ENCODE measurements at regions not wholly inside any gene's neighbourhood (a gene's known extent, or its start where the extent isn't known, plus 50 kb on each side); places are given as distances from the start of the nearest gene placed in this dataset.
A peak's percentile ranks its signal among the peaks of the same experiment; 100 is the strongest.

- DNase-seq (ENCODE audit: low read depth), result no peak
- TF ChIP-seq CTCF (IDR thresholded peaks at IDR 0.05; ENCODE audit: insufficient read depth, low read depth, low read length, missing control alignments), result no peak
- no peak overlapping the region for H3K4me3 ChIP-seq (ENCODE audit: low read length)
These were observed 492.5 kb downstream of the AGTPBP1 start for GRCh38 chr9:85249313-85249621.

GRCh38 chr9:85248514-85249312 is 493.0 kb downstream of the AGTPBP1 start:
- TF ChIP-seq CTCF (IDR thresholded peaks at IDR 0.05; ENCODE audit: insufficient read depth, low read depth, low read length, missing control alignments), result peak; percentile 9
- H3K4me3 ChIP-seq (ENCODE audit: low read length), result no peak overlapping the region
- DNase-seq (ENCODE audit: low read depth), result peak; percentile 67

GRCh38 chr9:85246541-85246940 is 495.2 kb downstream of the AGTPBP1 start:
- no peak overlapping the region for H3K4me3 ChIP-seq (ENCODE audit: low read length)
- no peak for DNase-seq (ENCODE audit: low read depth)
- TF ChIP-seq CTCF (IDR thresholded peaks at IDR 0.05; ENCODE audit: insufficient read depth, low read depth, low read length, missing control alignments), result no peak

- H3K4me3 ChIP-seq (ENCODE audit: low read length), result no peak overlapping the region
- no peak for DNase-seq (ENCODE audit: low read depth)
- no peak for TF ChIP-seq CTCF (IDR thresholded peaks at IDR 0.05; ENCODE audit: insufficient read depth, low read depth, low read length, missing control alignments)
These were observed 496.9 kb downstream of the AGTPBP1 start for GRCh38 chr9:85244856-85245255.

GRCh38 chr9:85243977-85244376 is 497.8 kb downstream of the AGTPBP1 start:
- no peak overlapping the region for H3K4me3 ChIP-seq (ENCODE audit: low read length)
- DNase-seq (ENCODE audit: low read depth), result no peak

GRCh38 chr9:85237478-85237877 is 504.3 kb downstream of the AGTPBP1 start:
- no peak overlapping the region for H3K4me3 ChIP-seq (ENCODE audit: low read length)
- no peak for TF ChIP-seq CTCF (IDR thresholded peaks at IDR 0.05; ENCODE audit: insufficient read depth, low read depth, low read length, missing control alignments)
- DNase-seq (ENCODE audit: low read depth), result no peak

More at GRCh38 chr9:85243977-85244376, 497.8 kb downstream of the AGTPBP1 start:
- TF ChIP-seq CTCF (IDR thresholded peaks at IDR 0.05; ENCODE audit: insufficient read depth, low read depth, low read length, missing control alignments), result no peak

GRCh38 chr9:85230081-85230480 is 511.7 kb downstream of the AGTPBP1 start:
- DNase-seq (ENCODE audit: low read depth), result no peak
- TF ChIP-seq CTCF (IDR thresholded peaks at IDR 0.05; ENCODE audit: insufficient read depth, low read depth, low read length, missing control alignments), result no peak

More at GRCh38 chr9:85230081-85230480, 511.7 kb downstream of the AGTPBP1 start:
- no peak overlapping the region for H3K4me3 ChIP-seq (ENCODE audit: low read length)

Measured in epithelial cell of esophagus (primary cell).